GM18498 (cell line): ENCODE measurements at regions not wholly inside any gene's neighbourhood (a gene's known extent, or its start where the extent isn't known, plus 50 kb on each side); places are given as distances from the start of the nearest gene placed in this dataset.

Experiments
- ATAC-seq: cut with Tn5 transposase; IDR thresholded peaks from one replicate; pipeline ENCODE4 v1.9.1; 2021; ENCODE audit warnings: mild to moderate bottlenecking, moderate library complexity; ENCODE audit not compliant: unreplicated experiment

- no peak for ATAC-seq
These were observed 667.6 kb upstream of the CELF2 start for GRCh38 chr10:10350050-10350449.

DNA sequence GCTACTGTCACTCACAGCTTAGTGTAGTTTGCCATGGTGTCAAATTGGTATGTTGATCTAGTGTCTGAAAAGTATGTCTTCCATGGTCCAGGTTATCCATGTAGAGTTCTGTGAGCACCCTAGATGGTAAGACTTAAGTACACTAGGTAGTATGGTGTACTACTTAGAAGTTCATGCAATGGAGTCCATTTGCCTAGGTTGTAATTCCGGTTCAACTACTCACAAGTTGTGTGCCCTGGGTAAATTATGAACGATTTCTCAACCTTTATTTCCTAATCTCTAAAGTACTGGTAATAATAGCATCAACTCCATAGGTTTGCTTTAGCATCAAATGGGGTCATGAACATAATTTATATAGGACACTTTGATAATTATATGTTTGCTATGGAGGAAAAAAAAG, 666.2 kb upstream of the CELF2 start:
- ATAC-seq = no peak

GRCh38 chr10:10353326-10353868, 664.3 kb upstream of the CELF2 start:
- ATAC-seq = no peak

DNA sequence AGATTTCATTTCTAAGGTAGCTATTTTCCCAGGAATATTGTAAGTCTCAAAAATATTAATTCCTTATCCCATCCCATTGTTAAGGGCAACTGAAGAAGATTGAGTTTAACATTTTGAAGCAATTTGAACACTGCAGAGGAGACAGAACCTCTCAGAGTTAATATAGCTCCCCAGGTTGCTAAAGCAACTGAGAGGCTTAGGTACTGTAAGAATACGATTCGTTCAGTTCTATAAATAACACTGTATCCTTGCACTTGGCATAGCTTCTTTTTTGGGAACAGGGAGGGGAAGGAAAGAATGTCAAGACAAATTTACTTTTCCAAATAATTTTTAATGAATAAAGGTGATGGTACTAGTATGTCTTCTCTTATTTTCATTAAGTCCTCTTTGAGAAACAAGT, 658.4 kb upstream of the CELF2 start:
- ATAC-seq = no peak

DNA sequence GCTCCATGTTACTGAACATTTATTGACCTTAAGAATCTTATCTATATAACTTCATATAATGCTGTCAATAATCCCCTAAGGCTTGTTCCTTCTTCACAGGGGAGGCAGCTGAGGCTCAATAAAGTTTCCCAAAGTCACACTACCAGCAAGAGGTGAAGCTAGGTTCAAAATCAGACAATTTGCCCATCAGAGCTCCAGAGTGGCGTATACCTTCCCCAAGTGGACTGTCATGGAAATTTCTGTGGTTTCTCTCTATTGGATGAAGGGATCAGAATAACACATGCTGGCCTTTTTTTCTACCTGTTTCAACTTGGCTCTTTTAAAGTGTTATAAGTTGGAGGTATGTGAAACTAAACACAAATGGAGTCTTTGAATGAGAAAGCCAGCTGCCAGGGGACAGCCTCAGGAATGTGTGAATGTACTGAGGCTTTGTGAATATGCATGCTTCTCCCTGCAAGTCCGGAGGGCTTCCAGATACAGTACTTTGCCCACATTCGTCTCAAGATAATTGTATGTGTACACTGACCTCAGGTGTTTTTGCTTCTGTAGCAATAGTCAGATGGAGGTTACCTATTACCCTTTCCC, 656.3 kb upstream of the CELF2 start:
- no peak for ATAC-seq

GRCh38 chr10:10362800-10363199, 654.9 kb upstream of the CELF2 start:
- ATAC-seq = no peak

- no peak for ATAC-seq
These were observed 654.5 kb upstream of the CELF2 start for GRCh38 chr10:10363217-10363616.

DNA sequence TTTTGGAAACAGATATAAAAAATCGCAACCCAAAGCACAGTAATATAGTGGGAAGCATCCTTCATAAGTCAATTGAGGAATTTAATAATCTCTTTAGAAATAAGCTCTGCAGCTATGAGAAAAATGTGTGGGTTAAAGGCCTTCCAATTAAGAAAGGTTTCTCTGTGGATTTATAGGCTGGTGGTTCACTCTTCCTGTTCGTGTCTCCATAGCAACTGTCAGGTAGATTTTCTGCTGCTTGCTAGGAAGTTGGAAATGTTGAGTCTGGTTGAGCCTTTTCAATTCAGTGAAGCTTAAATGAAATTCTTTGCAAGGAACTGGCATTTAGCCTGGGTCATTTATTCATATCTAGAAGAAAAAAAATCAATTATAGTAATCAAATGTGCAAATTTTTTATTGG, 652.8 kb upstream of the CELF2 start:
- no peak for ATAC-seq

- ATAC-seq = no peak
These were observed 652.0 kb upstream of the CELF2 start for GRCh38 chr10:10365676-10366075.

DNA sequence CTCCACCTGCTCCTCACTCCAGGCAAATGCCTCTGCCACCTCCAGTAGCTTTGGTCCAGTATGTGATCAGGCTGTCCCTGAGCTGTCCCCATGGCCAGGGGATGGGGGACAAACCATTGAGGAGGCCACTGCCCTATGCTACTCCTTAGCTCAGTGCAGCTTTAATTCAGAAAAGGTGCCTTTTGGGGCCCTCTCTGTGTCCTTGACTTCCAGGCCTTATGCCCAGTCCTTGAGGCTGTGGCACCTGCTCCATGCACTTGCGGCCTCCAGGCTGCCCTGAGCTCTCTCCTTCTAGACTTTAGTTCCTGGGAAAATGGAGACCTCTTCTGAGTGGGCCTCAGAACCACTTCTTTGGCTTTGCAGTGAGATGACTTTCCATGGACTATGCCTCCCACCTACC, 650.8 kb upstream of the CELF2 start:
- no peak for ATAC-seq

DNA sequence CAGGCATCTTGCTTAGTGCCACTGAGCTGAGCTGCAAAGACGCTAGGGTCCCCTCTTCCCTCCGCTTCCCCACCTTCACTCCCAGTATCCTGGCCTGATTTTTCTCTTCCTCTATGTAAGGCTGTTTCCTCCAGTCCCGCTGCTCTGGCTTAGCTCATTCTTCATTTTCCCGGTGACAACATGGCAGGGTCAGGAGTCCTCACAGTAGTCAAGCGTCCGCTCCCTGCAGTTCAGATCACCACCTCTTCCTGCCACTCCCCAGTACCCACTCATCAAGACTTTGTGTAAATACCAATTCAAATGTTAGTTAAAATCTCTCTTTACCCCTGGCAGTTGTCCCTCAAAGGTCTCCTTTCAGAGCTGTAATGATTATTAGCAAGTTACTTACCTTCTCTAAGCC, 650.4 kb upstream of the CELF2 start:
- no peak for ATAC-seq

- ATAC-seq = no peak
These were observed 648.6 kb upstream of the CELF2 start for GRCh38 chr10:10368951-10369576.

DNA sequence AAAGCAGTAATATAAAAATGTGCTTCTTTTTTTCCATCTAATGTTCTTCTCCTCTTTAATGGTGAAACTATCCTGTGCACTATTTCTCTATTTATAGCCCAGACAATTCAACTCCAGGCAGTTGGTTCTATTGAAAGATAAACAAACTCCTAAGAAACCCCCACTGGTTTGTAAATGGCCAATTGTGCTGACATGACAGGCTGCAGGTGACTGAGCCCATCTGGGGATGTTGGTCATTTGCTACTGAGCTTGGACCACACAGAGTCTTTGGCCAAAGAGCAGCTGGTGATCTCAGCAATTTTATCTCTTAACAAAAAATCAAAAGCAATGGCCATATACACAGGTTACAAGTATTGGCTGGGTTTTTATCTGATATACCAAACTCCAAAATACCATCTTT, 631.8 kb upstream of the CELF2 start:
- ATAC-seq = no peak

DNA sequence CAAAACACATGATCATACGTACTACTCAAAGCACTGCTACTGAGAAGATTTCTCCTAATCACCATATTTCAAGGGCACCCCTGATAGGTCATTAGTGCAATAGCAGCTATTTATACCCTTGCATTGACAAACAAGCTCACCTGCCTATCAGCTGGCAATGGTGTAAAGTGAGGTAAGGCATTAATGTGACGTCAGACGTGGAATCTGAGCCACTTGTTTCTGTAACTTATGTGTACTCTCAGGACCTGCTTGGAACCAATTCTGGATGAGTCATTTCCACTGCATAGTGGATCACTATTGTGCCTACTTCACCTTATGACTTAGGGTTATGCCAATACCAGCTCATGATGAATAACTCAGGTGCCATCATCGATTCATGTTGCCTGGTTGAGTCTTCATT, 628.5 kb upstream of the CELF2 start:
- ATAC-seq = no peak

DNA sequence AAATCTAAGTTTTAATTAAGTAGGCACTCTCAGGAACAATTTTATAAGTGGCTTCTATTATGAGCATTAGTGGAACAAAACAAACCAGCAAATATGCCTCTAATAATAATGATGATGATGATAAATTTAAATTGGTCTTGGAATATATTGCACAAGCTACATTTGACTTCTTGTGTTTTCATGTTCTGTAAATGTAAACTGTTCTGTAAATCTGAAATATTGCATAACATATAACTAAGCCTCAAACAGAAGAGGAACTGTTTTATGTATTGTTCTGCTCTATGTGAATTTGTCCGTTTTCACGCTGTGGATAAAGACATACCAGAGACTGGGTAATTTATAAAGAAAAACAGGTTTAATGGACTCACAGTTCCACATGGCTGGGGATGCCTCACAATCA, 625.2 kb upstream of the CELF2 start:
- ATAC-seq = no peak

- ATAC-seq = no peak
These were observed 622.6 kb upstream of the CELF2 start for GRCh38 chr10:10394933-10395658.

- no peak for ATAC-seq
These were observed 621.1 kb upstream of the CELF2 start for GRCh38 chr10:10396601-10397000.

GRCh38 chr10:10397906-10398305, 619.8 kb upstream of the CELF2 start:
- ATAC-seq = no peak

- no peak for ATAC-seq
These were observed 613.9 kb upstream of the CELF2 start for GRCh38 chr10:10403762-10404161.

DNA sequence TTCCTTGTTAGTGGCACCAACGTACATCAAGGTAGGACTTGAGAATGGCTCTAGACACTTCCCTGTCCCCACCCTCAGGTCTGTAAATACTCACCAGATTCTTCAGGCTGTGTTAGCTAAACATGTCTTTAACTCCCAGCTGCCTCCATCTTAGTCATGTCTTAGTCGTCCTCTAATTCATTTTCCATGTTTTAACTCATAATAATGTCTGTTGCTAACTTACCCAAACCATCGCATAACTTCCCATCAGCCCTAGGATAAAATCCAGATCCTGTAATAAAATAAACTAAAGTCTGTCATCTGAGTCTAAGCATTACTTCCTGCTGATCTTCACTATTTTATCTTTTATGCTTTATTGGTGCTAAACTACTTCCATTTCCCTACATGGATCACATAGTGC, 600.0 kb upstream of the CELF2 start:
- no peak for ATAC-seq

- ATAC-seq = peak; percentile 98
These were observed 599.3 kb upstream of the CELF2 start for GRCh38 chr10:10418387-10418786.

- ATAC-seq = no peak
These were observed 596.6 kb upstream of the CELF2 start for GRCh38 chr10:10421071-10421470.
